GM12873 (cell line): ENCODE measurements at regions not wholly inside any gene's neighbourhood (a gene's known extent, or its start where the extent isn't known, plus 50 kb on each side); places are given as distances from the start of the nearest gene placed in this dataset.

Experiments used
- CTCF ChIP-seq: IDR thresholded peaks from 2 replicates; pipeline ENCODE4 v1.5.1; 2012; ENCODE audit warnings: low read depth, mild to moderate bottlenecking, moderate library complexity, low read length, control low read depth; ENCODE audit not compliant: insufficient read depth; ENCODE audit errors: missing control alignments

GRCh38 chr9:124102363-124102762 is 90.8 kb downstream of the LHX2 start:
- TF ChIP-seq CTCF = no peak

GRCh38 chr9:124105266-124105665 is 93.7 kb downstream of the LHX2 start:
- no peak for TF ChIP-seq CTCF

GRCh38 chr9:124108216-124108615 is 96.6 kb downstream of the LHX2 start:
- TF ChIP-seq CTCF = no peak

GRCh38 chr9:124110307-124110915 is 98.8 kb downstream of the LHX2 start:
- no peak for TF ChIP-seq CTCF

GRCh38 chr9:124116683-124117363 is 105.3 kb downstream of the LHX2 start:
- no peak for TF ChIP-seq CTCF

- TF ChIP-seq CTCF = no peak
These were observed 107.3 kb downstream of the LHX2 start for GRCh38 chr9:124118894-124119293.

GRCh38 chr9:124120272-124120671 is 108.7 kb downstream of the LHX2 start:
- no peak for TF ChIP-seq CTCF
